ENCODE measurements at regions not wholly inside any gene's neighbourhood (a gene's known extent, or its start where the extent isn't known, plus 50 kb on each side); places are given as distances from the start of the nearest gene placed in this dataset.
"Not testable (repeated sequence)": the region's sequence is repeated elsewhere in the genome, so short reads cannot be mapped to it uniquely, and the experiment has no call there.

- Mint-ChIP-seq H3K9me3 (peaks cover 18 to 19% of the 10 kb centered on the region in 2 donors), H3K36me3 (ENCODE audit: insufficient read depth in 2 of 2) (peaks cover 12 to 16% of the 10 kb centered on the region in 2 donors), H3K27ac (peak overlapping the region; percentile 19)
- not testable (repeated sequence) for H3K4me3 Mint-ChIP-seq; H3K27me3 Mint-ChIP-seq (ENCODE audit: low read depth); H3K4me1 Mint-ChIP-seq (ENCODE audit: low read depth); ATAC-seq (replicated peaks in 1 of 2); DNase-seq
These were observed 2868.6 kb downstream of the RPIA start for GRCh38 chr2:91559886-91560614.

GRCh38 chr2:91562184-91562583 is 2870.7 kb downstream of the RPIA start:
- Mint-ChIP-seq H3K36me3 (ENCODE audit: insufficient read depth in 2 of 2) (peaks cover 12 to 16% of the 10 kb centered on the region in 2 donors), H3K9me3 (peaks cover 18 to 19% of the 10 kb centered on the region in 2 donors)
- not testable (repeated sequence) for DNase-seq; H3K27ac Mint-ChIP-seq; H3K4me3 Mint-ChIP-seq; H3K27me3 Mint-ChIP-seq (ENCODE audit: low read depth); H3K4me1 Mint-ChIP-seq (ENCODE audit: low read depth); ATAC-seq (replicated peaks in 1 of 2)

- H3K4me1 Mint-ChIP-seq (ENCODE audit: low read depth); H3K4me3 Mint-ChIP-seq; H3K27me3 Mint-ChIP-seq (ENCODE audit: low read depth); ATAC-seq (replicated peaks in 1 of 2); DNase-seq; H3K27ac Mint-ChIP-seq: not testable (repeated sequence)
- H3K9me3 Mint-ChIP-seq: peaks cover 10 to 12% of the 10 kb centered on the region in 2 donors
- peaks cover 8 to 11% of the 10 kb centered on the region in 2 donors for H3K36me3 Mint-ChIP-seq (ENCODE audit: insufficient read depth in 2 of 2)
These were observed 2873.2 kb downstream of the RPIA start for GRCh38 chr2:91564700-91565099.

GRCh38 chr2:91565689-91566430 is 2874.4 kb downstream of the RPIA start:
- not testable (repeated sequence) for H3K4me1 Mint-ChIP-seq (ENCODE audit: low read depth); H3K9me3 Mint-ChIP-seq; H3K27ac Mint-ChIP-seq; ATAC-seq (replicated peaks in 1 of 2); H3K27me3 Mint-ChIP-seq (ENCODE audit: low read depth); H3K4me3 Mint-ChIP-seq; H3K36me3 Mint-ChIP-seq (ENCODE audit: insufficient read depth in 2 of 2); DNase-seq

GRCh38 chr2:91566611-91567010 is 2875.1 kb downstream of the RPIA start:
- ATAC-seq (replicated peaks in 1 of 2); H3K27ac Mint-ChIP-seq; H3K4me3 Mint-ChIP-seq; H3K9me3 Mint-ChIP-seq; H3K4me1 Mint-ChIP-seq (ENCODE audit: low read depth); H3K27me3 Mint-ChIP-seq (ENCODE audit: low read depth); DNase-seq; H3K36me3 Mint-ChIP-seq (ENCODE audit: insufficient read depth in 2 of 2): not testable (repeated sequence)

GRCh38 chr2:91567546-91568335 is 2876.3 kb downstream of the RPIA start:
- H3K4me1 Mint-ChIP-seq (ENCODE audit: low read depth); H3K27ac Mint-ChIP-seq; H3K4me3 Mint-ChIP-seq; H3K27me3 Mint-ChIP-seq (ENCODE audit: low read depth); ATAC-seq (replicated peaks in 1 of 2); DNase-seq; H3K36me3 Mint-ChIP-seq (ENCODE audit: insufficient read depth in 2 of 2); H3K9me3 Mint-ChIP-seq: not testable (repeated sequence)

- H3K4me3 Mint-ChIP-seq; H3K36me3 Mint-ChIP-seq (ENCODE audit: insufficient read depth in 2 of 2); H3K27ac Mint-ChIP-seq; DNase-seq; H3K9me3 Mint-ChIP-seq; H3K27me3 Mint-ChIP-seq (ENCODE audit: low read depth); H3K4me1 Mint-ChIP-seq (ENCODE audit: low read depth); ATAC-seq (replicated peaks in 1 of 2): not testable (repeated sequence)
These were observed 2877.2 kb downstream of the RPIA start for GRCh38 chr2:91568391-91569338.

- peak overlapping the region in 1 of 2 donors; percentile 22 for H3K4me3 Mint-ChIP-seq
- H3K27ac Mint-ChIP-seq; ATAC-seq (replicated peaks in 1 of 2); H3K9me3 Mint-ChIP-seq; H3K4me1 Mint-ChIP-seq (ENCODE audit: low read depth); H3K27me3 Mint-ChIP-seq (ENCODE audit: low read depth); DNase-seq; H3K36me3 Mint-ChIP-seq (ENCODE audit: insufficient read depth in 2 of 2): not testable (repeated sequence)
These were observed 2879.9 kb downstream of the RPIA start for GRCh38 chr2:91571239-91571923.

- not testable (repeated sequence) for ATAC-seq (replicated peaks in 1 of 2)
These were observed 2881.5 kb downstream of the RPIA start for GRCh38 chr2:91573018-91573417.

GRCh38 chr2:91573755-91574154 is 2882.3 kb downstream of the RPIA start:
- H3K4me1 Mint-ChIP-seq (ENCODE audit: low read depth); H3K9me3 Mint-ChIP-seq; H3K4me3 Mint-ChIP-seq; H3K27ac Mint-ChIP-seq; H3K36me3 Mint-ChIP-seq (ENCODE audit: insufficient read depth in 2 of 2); H3K27me3 Mint-ChIP-seq (ENCODE audit: low read depth); ATAC-seq (replicated peaks in 1 of 2); DNase-seq: not testable (repeated sequence)

More at GRCh38 chr2:91573018-91573417, 2881.5 kb downstream of the RPIA start:
- H3K27ac Mint-ChIP-seq; DNase-seq; H3K4me1 Mint-ChIP-seq (ENCODE audit: low read depth); H3K36me3 Mint-ChIP-seq (ENCODE audit: insufficient read depth in 2 of 2); H3K4me3 Mint-ChIP-seq; H3K27me3 Mint-ChIP-seq (ENCODE audit: low read depth); H3K9me3 Mint-ChIP-seq: not testable (repeated sequence)

GRCh38 chr2:91574255-91574654 is 2882.8 kb downstream of the RPIA start:
- H3K36me3 Mint-ChIP-seq (ENCODE audit: insufficient read depth in 2 of 2); H3K9me3 Mint-ChIP-seq; H3K27ac Mint-ChIP-seq; H3K4me3 Mint-ChIP-seq; ATAC-seq (replicated peaks in 1 of 2); H3K4me1 Mint-ChIP-seq (ENCODE audit: low read depth); DNase-seq; H3K27me3 Mint-ChIP-seq (ENCODE audit: low read depth): not testable (repeated sequence)

GRCh38 chr2:91575701-91576100 is 2884.2 kb downstream of the RPIA start:
- not testable (repeated sequence) for H3K9me3 Mint-ChIP-seq; H3K27ac Mint-ChIP-seq; ATAC-seq (replicated peaks in 1 of 2); DNase-seq; H3K27me3 Mint-ChIP-seq (ENCODE audit: low read depth); H3K4me1 Mint-ChIP-seq (ENCODE audit: low read depth); H3K4me3 Mint-ChIP-seq; H3K36me3 Mint-ChIP-seq (ENCODE audit: insufficient read depth in 2 of 2)
